Kidney (tissue), 13 donors: ENCODE measurements at regions not wholly inside any gene's neighbourhood (a gene's known extent, or its start where the extent isn't known, plus 50 kb on each side); places are given as distances from the start of the nearest gene placed in this dataset.

Experiments used
- DNase-seq, 5 donors: peaks; one replicate each; pipeline ENCODE4 v3.0.0-alpha.2; 2013 to 2020
- FAIRE-seq: peaks from 2 replicates; lab custom pipeline; 2012; peaks lifted over from hg19 to GRCh38; lab: Jason Lieb, UNC
- H3K27ac ChIP-seq, 2 donors: one replicate each; pipeline ENCODE4 v1.7.0; 2013; ENCODE audit warnings: low read depth in 2 of 2, low read length in 2 of 2, inconsistent platforms in 1 of 2
- H3K27me3 ChIP-seq: one replicate; pipeline ENCODE4 v1.7.1; 2013; ENCODE audit warnings: low read length, inconsistent platforms; ENCODE audit not compliant: control insufficient read depth, insufficient read depth
- H3K36me3 ChIP-seq, 3 donors: one replicate each; pipeline versions ENCODE4 v1.7.0 to v1.7.1; 2013; ENCODE audit warnings: low read length in 3 of 3, control low read depth in 1 of 3, inconsistent platforms in 1 of 3; ENCODE audit not compliant: insufficient read depth in 3 of 3, control insufficient read depth in 2 of 3
- H3K4me1 ChIP-seq, 3 donors: one replicate each; pipeline versions ENCODE4 v1.7.0 to v1.7.1; 2013; ENCODE audit warnings: low read length in 3 of 3, inconsistent platforms in 1 of 3, low read depth in 1 of 3; ENCODE audit not compliant: control insufficient read depth in 2 of 3, insufficient read depth in 2 of 3
- H3K4me3 ChIP-seq, 3 donors: one replicate each; pipeline versions ENCODE4 v1.7.0 to v1.8.1; 2013; ENCODE audit warnings: low read length in 3 of 3, control low read depth in 1 of 3, inconsistent platforms in 1 of 3
- H3K9ac ChIP-seq, 3 donors: one replicate each; pipeline versions ENCODE4 v1.7.0 to v1.7.1; 2013; ENCODE audit warnings: low read length in 3 of 3, control low read depth in 1 of 3, inconsistent platforms in 1 of 3
- H3K9me3 ChIP-seq, 3 donors: one replicate each; pipeline versions ENCODE4 v1.7.0 to v1.7.1; 2013; ENCODE audit warnings: low read length in 3 of 3, control low read depth in 1 of 3, inconsistent platforms in 1 of 3; ENCODE audit not compliant: control insufficient read depth in 2 of 3, insufficient read depth in 1 of 3
- CTCF ChIP-seq: IDR thresholded peaks from 3 replicates; pipeline ENCODE4 v1.5.1; 2012; ENCODE audit warnings: mild to moderate bottlenecking, moderate library complexity, borderline replicate concordance; ENCODE audit not compliant: insufficient read depth; ENCODE audit errors: extremely low read depth
- intact Hi-C: fragments of 100-400 bp; cut with DNase I; formaldehyde crosslinking; loops from one replicate; pipeline ENCODE4 v1.11.1; 2022
- donor health status: control.
- donor health status: control.
- donor health status: control.
- donor health status: control.
- donor health status: control.
- donor health status: DM: yes; HTN: yes; CAD: no.
- donor health status: Normal renal cell carcinoma (clear cell type).

GRCh38 chr2:236980961-236981360 is 104.7 kb upstream of the COPS8 start:
- FAIRE-seq (no peak), DNase-seq (no peak)
- H3K9ac ChIP-seq = no peak overlapping the region
- no peak for TF ChIP-seq CTCF
- H3K9me3 ChIP-seq = peaks cover 0 to 8% (median 0%) of the 10 kb centered on the region in 3 donors
- peaks cover 0 to 10% (median 0%) of the 10 kb centered on the region in 3 donors for H3K4me1 ChIP-seq
- no peaks in the 10 kb centered on the region for H3K27me3 ChIP-seq
- H3K36me3 ChIP-seq = no peaks in the 10 kb centered on the region
- no peak overlapping the region for H3K27ac ChIP-seq
- intact Hi-C loops = no loop called here
- no peak overlapping the region for H3K4me3 ChIP-seq

- H3K27me3 ChIP-seq = no peaks in the 10 kb centered on the region
- H3K27ac ChIP-seq = no peak overlapping the region
- H3K4me1 ChIP-seq = peaks cover 0 to 4% (median 0%) of the 10 kb centered on the region in 3 donors
- H3K9me3 ChIP-seq = peaks cover 0 to 8% (median 0%) of the 10 kb centered on the region in 3 donors
- no peak for TF ChIP-seq CTCF
- DNase-seq = no peak
- H3K36me3 ChIP-seq = no peaks in the 10 kb centered on the region
- FAIRE-seq = no peak
- intact Hi-C loops = no loop called here
- no peak overlapping the region for H3K9ac ChIP-seq
- no peak overlapping the region for H3K4me3 ChIP-seq
These were observed 103.8 kb upstream of the COPS8 start for GRCh38 chr2:236981701-236982485.

GRCh38 chr2:236982693-236983455 is 102.8 kb upstream of the COPS8 start:
- H3K4me3 ChIP-seq = no peak overlapping the region
- intact Hi-C loops = no loop called here
- FAIRE-seq (no peak), DNase-seq (no peak)
- H3K27ac ChIP-seq = no peak overlapping the region
- no peaks in the 10 kb centered on the region for H3K36me3 ChIP-seq
- no peak overlapping the region for H3K9ac ChIP-seq
- H3K9me3 ChIP-seq = peaks cover 0 to 8% (median 0%) of the 10 kb centered on the region in 3 donors
- no peak for TF ChIP-seq CTCF
- no peaks in the 10 kb centered on the region for H3K4me1 ChIP-seq
- H3K27me3 ChIP-seq = no peaks in the 10 kb centered on the region
